Occipital lobe (tissue), 1 donor: ENCODE measurements at regions not wholly inside any gene's neighbourhood (a gene's known extent, or its start where the extent isn't known, plus 50 kb on each side); places are given as distances from the start of the nearest gene placed in this dataset. TPM values are rescaled to one million over a fixed set of nuclear protein-coding genes. Genes with fewer than 3 reads are reported as not detected.

Experiments
- small RNA-seq: library from RNA; depleted of rRNA; stranded (forward); fragments of <200 nt; gene quantifications from one replicate; pipeline ENCODE3, GENCODE V24; 2014

Small RNA genes in the stretch of these regions (small RNA-seq; reads per million reads assigned to genes)
- gene AL590099.1 (not detected), gene LSP1P1 (not detected)
